Aorta (tissue), 5 donors: ENCODE measurements at regions not wholly inside any gene's neighbourhood (a gene's known extent, or its start where the extent isn't known, plus 50 kb on each side); places are given as distances from the start of the nearest gene placed in this dataset.

Experiments
- ATAC-seq: fragments of 200-7000 bp; cut with Tn5 transposase; one replicate; pipeline ENCODE4 v1.9.1; 2022; ENCODE audit warnings: moderate library complexity; ENCODE audit not compliant: low FRiP score
- DNase-seq, 2 donors: peaks; one replicate each; pipeline ENCODE4 v3.0.0-alpha.2; 2020
- H3K27ac ChIP-seq, 2 donors: one replicate each; pipeline ENCODE4 v1.5.1; 2013; ENCODE audit warnings: low read length in 2 of 2, mild to moderate bottlenecking in 2 of 2, moderate library complexity in 2 of 2, control low read depth in 1 of 2, inconsistent platforms in 1 of 2, low read depth in 1 of 2
- H3K27me3 ChIP-seq, 2 donors: one replicate each; pipeline ENCODE4 v1.6.1; 2013; ENCODE audit warnings: control low read depth in 1 of 2, low read length in 1 of 2, mild to moderate bottlenecking in 1 of 2, moderate library complexity in 1 of 2; ENCODE audit not compliant: insufficient read depth in 2 of 2, control insufficient read depth in 1 of 2
- H3K36me3 ChIP-seq, 2 donors: one replicate each; pipeline ENCODE4 v1.6.1; 2013; ENCODE audit warnings: control low read depth in 1 of 2, low read length in 1 of 2, mild to moderate bottlenecking in 1 of 2; ENCODE audit not compliant: insufficient read depth in 2 of 2, control insufficient read depth in 1 of 2
- H3K4me1 ChIP-seq, 2 donors: one replicate each; pipeline ENCODE4 v1.6.1; 2013; ENCODE audit warnings: low read length in 2 of 2, control low read depth in 1 of 2, mild to moderate bottlenecking in 1 of 2, moderate library complexity in 1 of 2; ENCODE audit not compliant: insufficient read depth in 2 of 2, control insufficient read depth in 1 of 2
- H3K4me3 ChIP-seq, 2 donors: one replicate each; pipeline ENCODE4 v1.5.1; 2013; ENCODE audit warnings: low read length in 2 of 2, control low read depth in 1 of 2, mild to moderate bottlenecking in 1 of 2
- H3K9me3 ChIP-seq: one replicate; pipeline ENCODE4 v1.6.1; 2013; ENCODE audit warnings: mild to moderate bottlenecking, low read length; ENCODE audit not compliant: control insufficient read depth
- WGBS, 2 donors: extraction: QIAGEN DNeasy Blood & Tissue Kit; methylation state at CpG; one replicate each; pipeline ENCODE4 v1.1.7; 2013; 5-methylcytosine and 5-hydroxymethylcytosine counted together
- intact Hi-C, 2 donors: fragments of 100-400 bp; cut with DNase I; formaldehyde crosslinking; loops; one replicate each; pipeline versions ENCODE4 v1.14.2 to v1.15.0; 2022
- donor health status: healthy with polysubstance abuse.
- donor health status: Bipolar disorder and iron deficiency.
- donor health status: DM: no; HTN: no; CAD: no.
- donor health status: DM: no; HTN: no; CAD: no.
- donor health status: DM: yes; HTN: yes; CAD: no.

DNA sequence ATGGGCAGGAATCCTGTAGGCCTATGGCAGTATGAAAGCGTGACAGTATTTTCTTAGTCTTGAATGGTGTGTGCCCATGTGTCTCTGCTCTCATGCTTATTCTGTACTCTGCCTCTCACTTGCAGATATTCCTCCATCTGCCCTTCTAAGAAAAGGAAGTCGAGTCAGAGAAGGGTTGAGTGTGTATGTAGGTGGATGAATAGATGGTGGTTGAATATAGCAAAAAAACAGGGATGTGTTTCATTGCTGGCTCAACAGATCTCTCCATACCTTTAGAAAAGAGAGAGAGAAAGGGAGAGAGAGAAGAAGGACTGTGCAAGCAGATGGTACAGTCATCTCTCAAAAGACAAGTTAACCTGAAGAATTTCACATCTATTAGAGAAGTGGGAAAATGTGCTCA, 381.5 kb downstream of the FBXW7 start:
- H3K36me3 ChIP-seq = no peaks in the 10 kb centered on the region
- H3K4me3 ChIP-seq = no peak overlapping the region
- no peaks in the 10 kb centered on the region for H3K4me1 ChIP-seq
- peaks cover 0 to 2% of the 10 kb centered on the region in 2 donors for H3K27me3 ChIP-seq
- ATAC-seq (no peak), DNase-seq (no peak)
- 85 to 93% methylated on average over 2 of the region's 2 CpGs for WGBS, 2 donors
- peaks cover 2% of the 10 kb centered on the region for H3K9me3 ChIP-seq
- intact Hi-C loops = no loop called here
- H3K27ac ChIP-seq = no peak overlapping the region

DNA sequence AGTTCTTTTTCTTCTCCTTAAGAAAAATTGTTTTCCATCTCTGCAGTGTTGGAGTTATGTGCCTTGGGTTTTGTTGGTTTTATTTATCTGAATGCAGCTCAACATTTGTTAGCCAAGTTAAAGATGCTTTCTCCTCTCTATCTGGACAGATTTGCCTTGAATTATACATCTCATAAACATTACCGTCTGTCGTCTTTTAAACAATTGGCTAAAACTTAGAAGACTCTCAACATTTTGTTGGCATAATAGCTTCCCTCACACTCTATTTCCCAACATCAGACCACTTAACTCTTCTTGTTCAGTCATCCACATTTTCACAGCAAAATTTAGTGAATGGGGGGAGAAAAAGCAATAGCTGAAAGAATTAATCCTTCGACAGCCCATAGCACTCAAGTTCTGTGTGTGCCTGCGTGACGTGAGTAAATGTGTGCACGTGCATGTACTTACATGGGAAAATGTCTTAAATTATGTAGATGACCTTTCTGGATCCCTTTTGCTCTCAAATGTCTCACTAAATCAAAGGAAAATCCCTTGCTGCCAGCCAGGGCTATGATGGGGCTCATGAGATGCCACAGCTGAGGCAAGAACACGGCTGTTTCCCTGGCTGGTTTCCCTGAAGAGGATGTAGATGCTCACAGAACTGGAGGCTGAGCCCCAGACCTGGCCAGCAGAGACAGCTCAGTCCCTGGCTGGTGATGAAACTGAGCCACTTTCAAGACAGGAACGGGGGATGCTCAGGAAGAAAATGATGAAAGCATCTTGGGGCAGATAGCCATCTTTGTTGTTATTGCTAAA, 382.2 kb downstream of the FBXW7 start:
- Histone ChIP-seq H3K27ac (no peak overlapping the region), H3K36me3 (no peaks in the 10 kb centered on the region), H3K27me3 (peaks cover 0 to 2% of the 10 kb centered on the region in 2 donors), H3K4me1 (no peaks in the 10 kb centered on the region), H3K4me3 (no peak overlapping the region), H3K9me3 (peaks cover 2% of the 10 kb centered on the region)
- no peak for ATAC-seq
- intact Hi-C loops = no loop called here
- WGBS, 2 donors = 59 to 63% methylated on average over 8 of the region's 8 CpGs
- no peak for DNase-seq

DNA sequence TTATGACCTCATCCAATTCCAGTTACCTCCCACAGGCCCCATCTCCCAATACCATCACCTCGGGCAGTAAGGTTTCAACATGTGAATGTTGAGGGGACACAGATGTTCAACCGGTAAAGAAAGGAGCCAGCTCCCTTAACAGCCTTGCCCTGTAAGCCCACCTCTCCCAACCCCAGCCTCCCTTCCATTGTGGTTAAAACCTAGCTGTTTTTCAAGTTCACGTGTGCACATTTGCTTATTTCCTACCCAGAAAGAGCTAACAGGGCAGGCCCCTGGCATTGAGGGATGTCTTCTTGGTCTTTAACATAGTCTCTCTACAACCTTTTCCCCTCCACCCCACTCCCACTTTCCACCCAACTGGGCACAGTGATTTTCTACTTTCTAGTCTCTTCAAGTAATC, 385.7 kb downstream of the FBXW7 start:
- Histone ChIP-seq H3K4me1 (no peaks in the 10 kb centered on the region), H3K9me3 (peaks cover 2% of the 10 kb centered on the region), H3K27ac (no peak overlapping the region), H3K4me3 (no peak overlapping the region), H3K27me3 (peaks cover 0 to 2% of the 10 kb centered on the region in 2 donors), H3K36me3 (no peaks in the 10 kb centered on the region)
- 85 to 86% methylated on average over 3 of the region's 3 CpGs for WGBS, 2 donors
- no peak for DNase-seq
- intact Hi-C loops = no loop called here
- no peak for ATAC-seq

DNA sequence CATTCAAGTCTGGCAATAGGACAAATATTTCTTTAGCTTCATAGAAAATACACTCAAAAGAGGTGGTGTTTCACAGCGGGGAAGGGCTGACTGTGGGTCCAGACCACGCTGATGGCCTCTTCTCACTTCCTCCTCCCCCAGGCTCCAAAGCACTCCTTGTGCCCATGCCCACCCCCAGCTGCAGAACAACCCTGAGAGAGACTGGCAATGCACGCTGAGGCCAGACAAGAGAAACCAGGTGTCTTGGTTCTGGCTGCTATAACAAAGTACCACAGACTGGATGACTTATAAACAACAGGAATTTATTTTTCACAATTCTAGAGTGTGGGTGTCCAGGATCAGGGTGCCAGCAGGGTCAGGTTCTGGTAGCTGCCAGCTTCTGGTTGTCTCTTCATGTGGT, 386.1 kb downstream of the FBXW7 start:
- H3K9me3 ChIP-seq = no peaks in the 10 kb centered on the region
- no peaks in the 10 kb centered on the region for H3K36me3 ChIP-seq
- H3K27me3 ChIP-seq = no peaks in the 10 kb centered on the region
- 48 to 70% methylated on average over 3 of the region's 3 CpGs for WGBS, 2 donors
- no peaks in the 10 kb centered on the region for H3K4me1 ChIP-seq
- H3K27ac ChIP-seq = no peak overlapping the region
- ATAC-seq = no peak
- intact Hi-C loops = no loop called here
- DNase-seq = no peak
- H3K4me3 ChIP-seq = no peak overlapping the region

DNA sequence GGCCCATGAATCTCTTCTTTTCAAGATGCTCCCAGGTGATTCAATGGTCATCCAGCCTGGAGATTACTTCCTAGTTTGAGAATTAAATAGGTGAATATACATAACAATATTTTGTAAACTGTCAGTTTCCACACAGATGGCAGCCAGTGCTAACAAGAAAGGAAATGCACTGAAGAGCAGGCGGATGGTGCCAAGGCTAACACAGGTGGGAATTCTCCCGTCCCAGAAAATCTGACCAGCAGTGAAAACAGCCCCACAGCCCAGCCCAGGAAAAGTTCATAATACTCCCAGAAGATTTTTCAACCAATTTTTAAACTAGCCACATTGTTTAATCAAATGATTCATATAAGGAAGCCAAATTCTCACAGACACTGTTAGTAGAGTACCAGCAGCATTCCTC, 387.2 kb upstream of the GATB start:
- intact Hi-C loops = no loop called here
- H3K27me3 ChIP-seq = no peaks in the 10 kb centered on the region
- H3K4me3 ChIP-seq = no peak overlapping the region
- H3K9me3 ChIP-seq = no peaks in the 10 kb centered on the region
- no peaks in the 10 kb centered on the region for H3K36me3 ChIP-seq
- ATAC-seq (no peak), DNase-seq (no peak)
- 73 to 80% methylated on average over 2 of the region's 2 CpGs for WGBS, 2 donors
- H3K4me1 ChIP-seq = no peaks in the 10 kb centered on the region
- H3K27ac ChIP-seq = no peak overlapping the region

DNA sequence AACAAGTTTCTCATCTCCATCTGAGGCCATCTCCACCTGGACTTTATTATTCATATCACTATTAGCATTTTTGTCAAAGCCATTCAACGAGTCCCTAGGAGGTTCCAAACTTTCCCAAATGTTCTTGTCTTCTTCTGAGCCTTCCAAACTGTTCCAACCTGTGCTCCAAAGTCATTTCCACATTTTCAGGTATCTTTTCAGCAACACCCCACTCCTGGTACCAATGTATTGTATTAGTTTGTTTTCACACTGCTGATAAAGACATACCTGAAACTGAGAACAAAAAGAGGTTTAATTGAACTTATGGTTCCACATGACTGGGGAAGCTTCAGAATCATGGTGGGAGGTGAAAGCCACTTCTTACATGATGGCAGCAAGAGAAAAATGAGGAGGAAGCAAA, 385.4 kb upstream of the GATB start:
- H3K9me3 ChIP-seq = no peaks in the 10 kb centered on the region
- no peaks in the 10 kb centered on the region for H3K36me3 ChIP-seq
- no peak overlapping the region for H3K27ac ChIP-seq
- no peaks in the 10 kb centered on the region for H3K27me3 ChIP-seq
- intact Hi-C loops = no loop called here
- ATAC-seq (no peak), DNase-seq (no peak)
- H3K4me1 ChIP-seq = no peaks in the 10 kb centered on the region
- no peak overlapping the region for H3K4me3 ChIP-seq
- 52% methylated on average over 1 of the region's 1 CpG for WGBS, 2 donors

DNA sequence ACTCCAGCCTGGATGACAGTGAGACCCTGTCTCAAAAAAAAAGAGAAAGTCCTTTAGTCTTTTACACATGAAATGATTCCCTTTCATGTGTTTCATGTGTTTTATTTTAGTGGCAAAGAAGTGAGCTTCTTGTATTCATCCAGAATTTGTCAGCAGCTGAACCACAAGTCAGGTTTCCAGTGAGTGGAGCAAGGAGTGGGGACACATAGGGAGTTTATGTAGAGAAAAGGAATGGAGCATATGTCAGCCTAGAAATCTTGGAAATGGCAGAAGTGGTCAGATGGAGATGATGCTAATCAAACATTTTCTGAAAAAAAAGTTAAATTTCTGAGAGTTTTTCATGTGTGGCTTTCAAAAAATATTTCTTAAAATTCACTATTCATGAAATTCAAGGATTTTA, 383.0 kb upstream of the GATB start:
- ATAC-seq = no peak
- DNase-seq = no peak
- H3K4me3 ChIP-seq = no peak overlapping the region
- H3K4me1 ChIP-seq = no peaks in the 10 kb centered on the region
- intact Hi-C loops = no loop called here
- no peaks in the 10 kb centered on the region for H3K9me3 ChIP-seq
- no peaks in the 10 kb centered on the region for H3K36me3 ChIP-seq
- H3K27me3 ChIP-seq = no peaks in the 10 kb centered on the region
- H3K27ac ChIP-seq = no peak overlapping the region

DNA sequence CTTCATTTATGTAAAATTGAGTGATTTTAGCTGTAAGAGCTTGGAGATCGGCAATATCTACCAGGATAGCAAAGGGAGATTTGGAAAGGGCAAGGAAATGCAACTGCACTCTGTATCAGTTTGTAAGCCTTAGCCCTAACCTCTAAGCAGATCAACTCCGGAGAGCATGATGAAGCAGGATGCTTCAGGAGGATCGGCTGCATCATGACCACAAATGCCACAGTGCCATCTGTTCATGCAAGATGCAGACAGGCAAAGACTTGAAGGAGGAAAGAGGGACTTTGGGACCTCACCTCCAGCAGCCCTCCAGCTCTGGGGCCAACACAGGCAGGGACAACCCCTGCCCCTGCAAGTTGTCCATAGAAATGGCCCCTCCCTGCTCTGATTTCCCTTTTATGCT, 377.6 kb upstream of the GATB start:
- no peak overlapping the region for H3K27ac ChIP-seq
- no peak for ATAC-seq

DNA sequence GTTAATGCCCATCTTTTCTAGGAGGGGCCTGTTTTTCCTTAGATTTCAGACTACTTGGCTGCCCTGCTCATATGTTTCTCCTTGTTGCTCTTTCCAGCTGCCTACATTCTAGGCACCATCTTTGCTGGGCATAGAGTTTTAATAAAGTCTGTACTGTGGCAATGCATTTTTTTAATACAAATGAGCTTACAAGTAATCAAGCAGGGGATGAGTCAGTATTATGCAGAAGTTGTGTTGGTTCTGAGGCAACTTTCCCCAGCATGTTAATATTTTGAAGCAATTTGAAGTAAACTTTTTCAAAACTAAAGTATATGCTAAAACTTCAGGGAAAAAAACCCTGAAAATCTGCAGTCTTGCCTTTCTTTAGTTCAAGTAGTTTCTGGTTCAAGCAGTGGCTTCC, 372.0 kb upstream of the GATB start:
- H3K4me3 ChIP-seq = no peak overlapping the region
- no peaks in the 10 kb centered on the region for H3K4me1 ChIP-seq
- intact Hi-C loops = no loop called here
- ATAC-seq (no peak), DNase-seq (no peak)
- no peak overlapping the region for H3K27ac ChIP-seq
- no peaks in the 10 kb centered on the region for H3K9me3 ChIP-seq
- no peaks in the 10 kb centered on the region for H3K36me3 ChIP-seq
- H3K27me3 ChIP-seq = no peaks in the 10 kb centered on the region

More for the DNA sequence above, 377.6 kb upstream of the GATB start:
- Histone ChIP-seq H3K4me1 (no peaks in the 10 kb centered on the region), H3K27me3 (no peaks in the 10 kb centered on the region), H3K4me3 (no peak overlapping the region), H3K36me3 (no peaks in the 10 kb centered on the region), H3K9me3 (peaks cover 1% of the 10 kb centered on the region)
- WGBS, 2 donors = 86 to 88% methylated on average over 3 of the region's 3 CpGs
- intact Hi-C loops = no loop called here
- no peak for DNase-seq
